ENCODE measurements at regions not wholly inside any gene's neighbourhood (a gene's known extent, or its start where the extent isn't known, plus 50 kb on each side); places are given as distances from the start of the nearest gene placed in this dataset.
A peak's percentile ranks its signal among the peaks of the same experiment; 100 is the strongest.

GRCh38 chr12:102748704-102749103, 168.3 kb downstream of the PAH start:
- no peak for DNase-seq
- Mint-ChIP-seq H3K27ac (no peak overlapping the region), H3K27me3 (peaks cover 9 to 24% of the 10 kb centered on the region in 2 donors), H3K9me3 (peaks cover 0 to 1% of the 10 kb centered on the region in 2 donors), H3K4me3 (no peak overlapping the region), H3K36me3 (ENCODE audit: insufficient read depth) (no peaks in the 10 kb centered on the region), H3K4me1 (ENCODE audit: low read depth in 2 of 2) (no peaks in the 10 kb centered on the region)
- ATAC-seq (replicated peaks), result no peak

- Mint-ChIP-seq H3K4me1 (ENCODE audit: low read depth in 2 of 2) (no peaks in the 10 kb centered on the region), H3K27me3 (peaks cover 9 to 19% of the 10 kb centered on the region in 2 donors), H3K4me3 (no peak overlapping the region), H3K27ac (no peak overlapping the region), H3K36me3 (ENCODE audit: insufficient read depth) (no peaks in the 10 kb centered on the region), H3K9me3 (peaks cover 0 to 1% of the 10 kb centered on the region in 2 donors)
- no peak for DNase-seq
- ATAC-seq (replicated peaks), result no peak
These were observed 170.1 kb downstream of the PAH start for GRCh38 chr12:102746963-102747362.

GRCh38 chr12:102745971-102746600, 171.0 kb downstream of the PAH start:
- no peak for DNase-seq
- no peak overlapping the region for H3K4me3 Mint-ChIP-seq
- no peak for ATAC-seq (replicated peaks)
- H3K36me3 Mint-ChIP-seq (ENCODE audit: insufficient read depth), result no peaks in the 10 kb centered on the region
- peaks cover 0 to 1% of the 10 kb centered on the region in 2 donors for H3K9me3 Mint-ChIP-seq
- H3K4me1 Mint-ChIP-seq (ENCODE audit: low read depth in 2 of 2), result no peaks in the 10 kb centered on the region
- no peak overlapping the region for H3K27ac Mint-ChIP-seq
- peaks cover 9 to 16% of the 10 kb centered on the region in 2 donors for H3K27me3 Mint-ChIP-seq

- no peaks in the 10 kb centered on the region for H3K4me1 Mint-ChIP-seq (ENCODE audit: low read depth in 2 of 2)
- peaks cover 0 to 2% of the 10 kb centered on the region in 2 donors for H3K9me3 Mint-ChIP-seq
- H3K36me3 Mint-ChIP-seq (ENCODE audit: insufficient read depth), result no peaks in the 10 kb centered on the region
- DNase-seq, result no peak
- ATAC-seq (replicated peaks), result no peak
- no peak overlapping the region for H3K27ac Mint-ChIP-seq
- peaks cover 9 to 10% of the 10 kb centered on the region in 2 donors for H3K27me3 Mint-ChIP-seq
- H3K4me3 Mint-ChIP-seq, result no peak overlapping the region
These were observed 175.8 kb downstream of the PAH start for GRCh38 chr12:102741196-102741595.

GRCh38 chr12:102740141-102740955, 176.7 kb downstream of the PAH start:
- H3K27me3 Mint-ChIP-seq, result peaks cover 2 to 5% of the 10 kb centered on the region in 2 donors
- no peaks in the 10 kb centered on the region for H3K36me3 Mint-ChIP-seq (ENCODE audit: insufficient read depth)

GRCh38 chr12:102736328-102736727, 180.7 kb downstream of the PAH start:
- no peak overlapping the region for H3K27ac Mint-ChIP-seq
- no peaks in the 10 kb centered on the region for H3K27me3 Mint-ChIP-seq
- no peaks in the 10 kb centered on the region for H3K36me3 Mint-ChIP-seq (ENCODE audit: insufficient read depth)
- no peak overlapping the region for H3K4me3 Mint-ChIP-seq
- H3K4me1 Mint-ChIP-seq (ENCODE audit: low read depth in 2 of 2), result peaks cover 0 to 5% of the 10 kb centered on the region in 2 donors
- H3K9me3 Mint-ChIP-seq, result peaks cover 0 to 2% of the 10 kb centered on the region in 2 donors
- DNase-seq (no peak), ATAC-seq (replicated peaks) (no peak)

More at GRCh38 chr12:102740141-102740955, 176.7 kb downstream of the PAH start:
- DNase-seq, result no peak
- peaks cover 0 to 2% of the 10 kb centered on the region in 2 donors for H3K9me3 Mint-ChIP-seq
- no peak for ATAC-seq (replicated peaks)
- peaks cover 0 to 3% of the 10 kb centered on the region in 2 donors for H3K4me1 Mint-ChIP-seq (ENCODE audit: low read depth in 2 of 2)
- no peak overlapping the region for H3K4me3 Mint-ChIP-seq
- H3K27ac Mint-ChIP-seq, result no peak overlapping the region

GRCh38 chr12:102735104-102735503, 181.9 kb downstream of the PAH start:
- ATAC-seq (replicated peaks) (peak; percentile 46), DNase-seq (no peak)
- H3K27ac Mint-ChIP-seq, result peak overlapping the region in 1 of 2 donors; percentile 17
- no peak overlapping the region for H3K4me3 Mint-ChIP-seq
- no peaks in the 10 kb centered on the region for H3K27me3 Mint-ChIP-seq
- H3K4me1 Mint-ChIP-seq (ENCODE audit: low read depth in 2 of 2), result peaks cover 0 to 5% of the 10 kb centered on the region in 2 donors
- no peaks in the 10 kb centered on the region for H3K36me3 Mint-ChIP-seq (ENCODE audit: insufficient read depth)
- peaks cover 0 to 2% of the 10 kb centered on the region in 2 donors for H3K9me3 Mint-ChIP-seq

GRCh38 chr12:102730996-102731395, 186.0 kb downstream of the PAH start:
- Mint-ChIP-seq H3K9me3 (no peaks in the 10 kb centered on the region), H3K4me1 (ENCODE audit: low read depth in 2 of 2) (peaks cover 0 to 7% of the 10 kb centered on the region in 2 donors)

GRCh38 chr12:102728506-102729242, 188.4 kb downstream of the PAH start:
- Mint-ChIP-seq H3K27ac (no peak overlapping the region), H3K4me1 (ENCODE audit: low read depth in 2 of 2) (peaks cover 0 to 2% of the 10 kb centered on the region in 2 donors), H3K27me3 (no peaks in the 10 kb centered on the region), H3K4me3 (no peak overlapping the region), H3K36me3 (ENCODE audit: insufficient read depth) (no peaks in the 10 kb centered on the region), H3K9me3 (no peaks in the 10 kb centered on the region)
- ATAC-seq (replicated peaks) (no peak), DNase-seq (no peak)

More at GRCh38 chr12:102730996-102731395, 186.0 kb downstream of the PAH start:
- H3K27me3 Mint-ChIP-seq, result no peaks in the 10 kb centered on the region
- H3K4me3 Mint-ChIP-seq, result no peak overlapping the region
- ATAC-seq (replicated peaks), result no peak
- DNase-seq, result no peak
- H3K36me3 Mint-ChIP-seq (ENCODE audit: insufficient read depth), result no peaks in the 10 kb centered on the region
- no peak overlapping the region for H3K27ac Mint-ChIP-seq

- H3K4me1 Mint-ChIP-seq (ENCODE audit: low read depth in 2 of 2), result peaks cover 0 to 2% of the 10 kb centered on the region in 2 donors
- no peak overlapping the region for H3K4me3 Mint-ChIP-seq
- H3K9me3 Mint-ChIP-seq, result no peaks in the 10 kb centered on the region
These were observed 190.4 kb downstream of the PAH start for GRCh38 chr12:102726686-102727085.

GRCh38 chr12:102722147-102722546, 194.9 kb downstream of the PAH start:
- no peak for DNase-seq
- Mint-ChIP-seq H3K27me3 (no peaks in the 10 kb centered on the region), H3K9me3 (peaks cover 0 to 1% of the 10 kb centered on the region in 2 donors), H3K36me3 (ENCODE audit: insufficient read depth) (no peaks in the 10 kb centered on the region), H3K4me3 (no peak overlapping the region), H3K4me1 (ENCODE audit: low read depth in 2 of 2) (no peaks in the 10 kb centered on the region), H3K27ac (no peak overlapping the region)
- no peak for ATAC-seq (replicated peaks)

More at GRCh38 chr12:102726686-102727085, 190.4 kb downstream of the PAH start:
- no peak overlapping the region for H3K27ac Mint-ChIP-seq
- H3K27me3 Mint-ChIP-seq, result no peaks in the 10 kb centered on the region
- no peaks in the 10 kb centered on the region for H3K36me3 Mint-ChIP-seq (ENCODE audit: insufficient read depth)
- ATAC-seq (replicated peaks) (no peak), DNase-seq (no peak)

- Mint-ChIP-seq H3K9me3 (no peaks in the 10 kb centered on the region), H3K36me3 (ENCODE audit: insufficient read depth) (no peaks in the 10 kb centered on the region), H3K27ac (no peak overlapping the region), H3K27me3 (peaks cover 11 to 12% of the 10 kb centered on the region in 2 donors), H3K4me3 (no peak overlapping the region), H3K4me1 (ENCODE audit: low read depth in 2 of 2) (no peaks in the 10 kb centered on the region)
- DNase-seq (no peak), ATAC-seq (replicated peaks) (no peak)
These were observed 208.9 kb downstream of the PAH start for GRCh38 chr12:102708108-102708507.

GRCh38 chr12:102702447-102703114, 214.5 kb downstream of the PAH start:
- ATAC-seq (replicated peaks) (no peak), DNase-seq (peak in 1 of 3 experiments; percentile 2)
- H3K9me3 Mint-ChIP-seq, result no peaks in the 10 kb centered on the region

More at GRCh38 chr12:102702447-102703114, 214.5 kb downstream of the PAH start:
- Mint-ChIP-seq H3K4me1 (ENCODE audit: low read depth in 2 of 2) (no peaks in the 10 kb centered on the region), H3K27ac (no peak overlapping the region), H3K4me3 (no peak overlapping the region), H3K36me3 (ENCODE audit: insufficient read depth) (no peaks in the 10 kb centered on the region), H3K27me3 (peaks cover 5 to 10% of the 10 kb centered on the region in 2 donors)

Data from effector memory CD8-positive, alpha-beta T cell (primary cell).